ENCODE measurements at regions not wholly inside any gene's neighbourhood (a gene's known extent, or its start where the extent isn't known, plus 50 kb on each side); places are given as distances from the start of the nearest gene placed in this dataset.

DNA sequence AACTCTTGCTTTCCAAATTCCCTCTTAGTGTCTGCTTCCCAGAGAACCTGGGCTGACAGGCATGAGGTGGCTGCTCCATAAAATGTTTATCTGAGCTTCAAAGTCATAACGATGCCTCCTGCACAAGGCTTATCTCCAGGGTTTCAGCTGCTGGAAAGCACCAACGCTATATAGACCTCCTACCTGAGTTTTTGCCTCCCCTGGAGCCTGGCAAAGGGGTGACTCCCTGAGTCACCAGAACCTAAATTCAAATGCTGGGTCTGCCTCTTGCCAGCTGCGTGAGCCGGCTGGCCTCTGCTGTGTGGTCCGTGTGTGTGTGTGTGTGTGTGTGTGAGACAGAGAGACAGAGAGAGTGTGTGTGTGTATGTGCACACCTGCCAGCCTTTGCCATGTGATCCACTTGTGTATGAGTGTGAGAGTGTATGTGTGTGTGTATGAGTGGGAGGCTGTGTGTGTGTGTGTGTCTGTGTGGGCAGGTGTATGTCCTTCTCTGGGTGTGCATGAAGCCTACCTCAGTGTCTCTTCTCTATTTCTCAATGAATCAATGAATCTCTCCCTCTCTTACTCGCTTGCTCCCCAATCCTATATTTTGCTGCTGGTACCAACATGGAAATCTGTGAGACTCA is 714.9 kb downstream of the MATN1 start:
- H3K27me3 ChIP-seq: no peaks in the 10 kb centered on the region
- no peak for TF ChIP-seq CTCF (IDR thresholded peaks at IDR 0.05)
- H3K4me3 ChIP-seq: no peak overlapping the region
- H3K9me3 ChIP-seq: no peaks in the 10 kb centered on the region
- H3K36me3 ChIP-seq: no peaks in the 10 kb centered on the region
- no peak for DNase-seq (ENCODE audit: low spot score in 2 of 2)
- no peak overlapping the region for H3K27ac ChIP-seq
- no peaks in the 10 kb centered on the region for H3K4me1 ChIP-seq
- intact Hi-C loops (cut with DNase I): no loop called here

DNA sequence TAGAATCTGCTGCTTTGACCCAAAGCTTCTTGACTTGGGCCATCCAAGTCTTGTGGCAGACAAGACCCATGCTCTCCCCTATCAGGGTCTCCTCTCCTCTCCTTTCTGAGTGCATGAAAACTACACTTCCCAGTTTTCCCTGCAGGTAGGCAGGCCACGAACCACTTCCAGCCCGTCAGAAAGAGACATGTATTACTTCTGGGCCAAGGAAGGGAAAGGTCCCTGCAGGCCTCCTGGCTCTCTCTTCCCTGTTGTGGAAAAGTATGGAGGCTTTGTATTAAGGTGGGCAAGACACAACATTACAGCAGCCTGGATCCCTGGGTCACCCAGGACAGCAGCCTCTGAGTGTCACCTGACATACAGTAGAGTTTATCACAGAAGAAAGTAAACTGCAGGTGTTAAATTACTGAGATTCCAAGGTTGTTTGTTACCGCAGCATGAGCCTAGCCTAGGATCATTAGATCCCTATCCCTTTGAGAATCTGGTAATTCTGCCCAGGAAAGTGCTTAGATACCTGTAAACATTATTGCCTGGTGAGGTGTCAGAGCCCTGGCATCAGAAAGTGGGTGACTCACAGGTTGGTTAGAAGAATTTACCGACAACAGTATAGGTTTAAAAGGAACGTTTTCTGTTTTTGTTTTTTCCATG is 717.3 kb downstream of the MATN1 start:
- no peaks in the 10 kb centered on the region for H3K27me3 ChIP-seq
- DNase-seq (ENCODE audit: low spot score in 2 of 2): no peak
- H3K4me3 ChIP-seq: no peak overlapping the region
- intact Hi-C loops (cut with DNase I): no loop called here
- no peak overlapping the region for H3K27ac ChIP-seq
- no peak for TF ChIP-seq CTCF (IDR thresholded peaks at IDR 0.05)
- H3K9me3 ChIP-seq: no peaks in the 10 kb centered on the region
- no peaks in the 10 kb centered on the region for H3K4me1 ChIP-seq
- no peaks in the 10 kb centered on the region for H3K36me3 ChIP-seq

GRCh38 chr1:30001732-30002039 is 721.7 kb downstream of the MATN1 start:
- no peaks in the 10 kb centered on the region for H3K9me3 ChIP-seq

GRCh38 chr1:30001011-30001731 is 722.2 kb downstream of the MATN1 start:
- intact Hi-C loops (cut with DNase I): no loop called here
- Histone ChIP-seq H3K9me3 (no peaks in the 10 kb centered on the region), H3K36me3 (no peaks in the 10 kb centered on the region), H3K4me1 (no peaks in the 10 kb centered on the region), H3K27me3 (no peaks in the 10 kb centered on the region), H3K27ac (no peak overlapping the region), H3K4me3 (no peak overlapping the region)
- DNase-seq (ENCODE audit: low spot score in 2 of 2): no peak
- no peak for TF ChIP-seq CTCF (IDR thresholded peaks at IDR 0.05)

More at GRCh38 chr1:30001732-30002039, 721.7 kb downstream of the MATN1 start:
- TF ChIP-seq CTCF (IDR thresholded peaks at IDR 0.05): no peak
- H3K27ac ChIP-seq: no peak overlapping the region
- H3K4me1 ChIP-seq: no peaks in the 10 kb centered on the region
- no peaks in the 10 kb centered on the region for H3K36me3 ChIP-seq
- no peak for DNase-seq (ENCODE audit: low spot score in 2 of 2)
- H3K27me3 ChIP-seq: no peaks in the 10 kb centered on the region
- H3K4me3 ChIP-seq: no peak overlapping the region
- intact Hi-C loops (cut with DNase I): no loop called here

GRCh38 chr1:30000266-30000665 is 723.1 kb downstream of the MATN1 start:
- Histone ChIP-seq H3K9me3 (no peaks in the 10 kb centered on the region), H3K27me3 (no peaks in the 10 kb centered on the region), H3K36me3 (no peaks in the 10 kb centered on the region), H3K27ac (no peak overlapping the region), H3K4me3 (no peak overlapping the region), H3K4me1 (no peaks in the 10 kb centered on the region)
- intact Hi-C loops (cut with DNase I): no loop called here
- no peak for DNase-seq (ENCODE audit: low spot score in 2 of 2)
- TF ChIP-seq CTCF (IDR thresholded peaks at IDR 0.05): no peak
